ENCODE measurements at regions not wholly inside any gene's neighbourhood (a gene's known extent, or its start where the extent isn't known, plus 50 kb on each side); places are given as distances from the start of the nearest gene placed in this dataset.

DNA sequence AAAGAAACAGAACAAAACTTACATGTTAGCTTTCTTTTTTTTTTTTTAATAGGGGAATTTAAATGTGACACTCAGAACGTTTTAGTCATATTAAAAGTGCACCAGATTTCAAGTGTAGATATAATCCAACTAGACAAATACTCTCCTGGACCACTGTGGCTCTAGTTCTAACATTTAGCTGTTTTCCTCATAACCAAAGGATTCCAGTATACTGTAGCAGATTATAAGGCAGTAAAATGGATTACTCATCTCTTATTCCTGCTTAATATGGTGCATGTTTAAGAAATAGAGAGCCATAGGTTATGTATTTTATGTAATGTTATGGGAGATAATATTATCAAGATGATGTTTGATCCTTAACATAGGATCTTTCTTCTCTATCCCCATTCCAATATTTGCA lies 1339.5 kb upstream of the AGA start:
- no peak for DNase-seq (ENCODE audit: low read depth, low spot score)
- no peaks in the 10 kb centered on the region for H3K9me2 ChIP-seq (ENCODE audit: insufficient read depth)
- H3K36me3 ChIP-seq (ENCODE audit: control insufficient read depth in 1 of 2, insufficient read depth in 2 of 2, low read length in 2 of 2) = no peaks in the 10 kb centered on the region
- RAD21 ChIA-PET (ENCODE audit: low non-redundant PET in 1 of 2, low total read pairs in 2 of 2, uncharacterized antibody in 2 of 2, unreplicated experiment in 2 of 2) = no interaction called here
- H3K27me3 ChIP-seq (ENCODE audit: insufficient read depth, low read length) = no peaks in the 10 kb centered on the region
- POLR2A ChIA-PET = no interaction called here
- no peaks in the 10 kb centered on the region for H3K79me2 ChIP-seq (ENCODE audit: insufficient read depth, low read length)
- no peaks in the 10 kb centered on the region for H3K9me3 ChIP-seq (ENCODE audit: control insufficient read depth in 1 of 2, insufficient read depth in 1 of 2, low read depth in 1 of 2, low read length in 2 of 2)
- intact Hi-C loops (cut with micrococcal nuclease) = no loop called here
- H2AFZ ChIP-seq (ENCODE audit: low read depth, low read length, poor library complexity, severe bottlenecking) = no peak overlapping the region
- CTCF ChIA-PET = no interaction called here
- TF ChIP-seq SIN3A (IDR thresholded peaks at IDR 0.05; ENCODE audit: low read depth) = no peak
- TF ChIP-seq, protein P1, sequence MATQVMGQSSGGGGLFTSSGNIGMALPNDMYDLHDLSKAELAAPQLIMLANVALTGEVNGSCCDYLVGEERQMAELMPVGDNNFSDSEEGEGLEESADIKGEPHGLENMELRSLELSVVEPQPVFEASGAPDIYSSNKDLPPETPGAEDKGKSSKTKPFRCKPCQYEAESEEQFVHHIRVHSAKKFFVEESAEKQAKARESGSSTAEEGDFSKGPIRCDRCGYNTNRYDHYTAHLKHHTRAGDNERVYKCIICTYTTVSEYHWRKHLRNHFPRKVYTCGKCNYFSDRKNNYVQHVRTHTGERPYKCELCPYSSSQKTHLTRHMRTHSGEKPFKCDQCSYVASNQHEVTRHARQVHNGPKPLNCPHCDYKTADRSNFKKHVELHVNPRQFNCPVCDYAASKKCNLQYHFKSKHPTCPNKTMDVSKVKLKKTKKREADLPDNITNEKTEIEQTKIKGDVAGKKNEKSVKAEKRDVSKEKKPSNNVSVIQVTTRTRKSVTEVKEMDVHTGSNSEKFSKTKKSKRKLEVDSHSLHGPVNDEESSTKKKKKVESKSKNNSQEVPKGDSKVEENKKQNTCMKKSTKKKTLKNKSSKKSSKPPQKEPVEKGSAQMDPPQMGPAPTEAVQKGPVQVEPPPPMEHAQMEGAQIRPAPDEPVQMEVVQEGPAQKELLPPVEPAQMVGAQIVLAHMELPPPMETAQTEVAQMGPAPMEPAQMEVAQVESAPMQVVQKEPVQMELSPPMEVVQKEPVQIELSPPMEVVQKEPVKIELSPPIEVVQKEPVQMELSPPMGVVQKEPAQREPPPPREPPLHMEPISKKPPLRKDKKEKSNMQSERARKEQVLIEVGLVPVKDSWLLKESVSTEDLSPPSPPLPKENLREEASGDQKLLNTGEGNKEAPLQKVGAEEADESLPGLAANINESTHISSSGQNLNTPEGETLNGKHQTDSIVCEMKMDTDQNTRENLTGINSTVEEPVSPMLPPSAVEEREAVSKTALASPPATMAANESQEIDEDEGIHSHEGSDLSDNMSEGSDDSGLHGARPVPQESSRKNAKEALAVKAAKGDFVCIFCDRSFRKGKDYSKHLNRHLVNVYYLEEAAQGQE (IDR thresholded peaks at IDR 0.05; ENCODE audit: low read depth) = no peak
- TF ChIP-seq ELF1 (IDR thresholded peaks at IDR 0.05; ENCODE audit: borderline replicate concordance, low read depth) = no peak
- no peak for TF ChIP-seq POLR2A (IDR thresholded peaks at IDR 0.05; ENCODE audit: borderline replicate concordance, extremely low read depth, insufficient read depth, insufficient read length)
- TF ChIP-seq SRF (IDR thresholded peaks at IDR 0.05; ENCODE audit: low read depth) = no peak
- TF ChIP-seq RAD21 (IDR thresholded peaks at IDR 0.05; ENCODE audit: low read depth) = no peak
- TF ChIP-seq ZFX (IDR thresholded peaks at IDR 0.05) = no peak
- no peak for TF ChIP-seq CEBPB (IDR thresholded peaks at IDR 0.05; ENCODE audit: low read depth)
- TF ChIP-seq, protein P2, sequence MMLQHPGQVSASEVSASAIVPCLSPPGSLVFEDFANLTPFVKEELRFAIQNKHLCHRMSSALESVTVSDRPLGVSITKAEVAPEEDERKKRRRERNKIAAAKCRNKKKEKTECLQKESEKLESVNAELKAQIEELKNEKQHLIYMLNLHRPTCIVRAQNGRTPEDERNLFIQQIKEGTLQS (IDR thresholded peaks at IDR 0.05) = no peak
- no peak for TF ChIP-seq EZH2 (IDR thresholded peaks at IDR 0.05)
- no peak for TF ChIP-seq EGR1 (IDR thresholded peaks at IDR 0.05; ENCODE audit: low read depth)
- no peak for TF ChIP-seq CBX3 (IDR thresholded peaks at IDR 0.05; ENCODE audit: low read depth)
- TF ChIP-seq, protein P3, sequence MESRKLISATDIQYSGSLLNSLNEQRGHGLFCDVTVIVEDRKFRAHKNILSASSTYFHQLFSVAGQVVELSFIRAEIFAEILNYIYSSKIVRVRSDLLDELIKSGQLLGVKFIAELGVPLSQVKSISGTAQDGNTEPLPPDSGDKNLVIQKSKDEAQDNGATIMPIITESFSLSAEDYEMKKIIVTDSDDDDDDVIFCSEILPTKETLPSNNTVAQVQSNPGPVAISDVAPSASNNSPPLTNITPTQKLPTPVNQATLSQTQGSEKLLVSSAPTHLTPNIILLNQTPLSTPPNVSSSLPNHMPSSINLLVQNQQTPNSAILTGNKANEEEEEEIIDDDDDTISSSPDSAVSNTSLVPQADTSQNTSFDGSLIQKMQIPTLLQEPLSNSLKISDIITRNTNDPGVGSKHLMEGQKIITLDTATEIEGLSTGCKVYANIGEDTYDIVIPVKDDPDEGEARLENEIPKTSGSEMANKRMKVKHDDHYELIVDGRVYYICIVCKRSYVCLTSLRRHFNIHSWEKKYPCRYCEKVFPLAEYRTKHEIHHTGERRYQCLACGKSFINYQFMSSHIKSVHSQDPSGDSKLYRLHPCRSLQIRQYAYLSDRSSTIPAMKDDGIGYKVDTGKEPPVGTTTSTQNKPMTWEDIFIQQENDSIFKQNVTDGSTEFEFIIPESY (IDR thresholded peaks at IDR 0.05; ENCODE audit: extremely low read depth, insufficient replicate concordance, low read length) = no peak
- TF ChIP-seq, protein P4, sequence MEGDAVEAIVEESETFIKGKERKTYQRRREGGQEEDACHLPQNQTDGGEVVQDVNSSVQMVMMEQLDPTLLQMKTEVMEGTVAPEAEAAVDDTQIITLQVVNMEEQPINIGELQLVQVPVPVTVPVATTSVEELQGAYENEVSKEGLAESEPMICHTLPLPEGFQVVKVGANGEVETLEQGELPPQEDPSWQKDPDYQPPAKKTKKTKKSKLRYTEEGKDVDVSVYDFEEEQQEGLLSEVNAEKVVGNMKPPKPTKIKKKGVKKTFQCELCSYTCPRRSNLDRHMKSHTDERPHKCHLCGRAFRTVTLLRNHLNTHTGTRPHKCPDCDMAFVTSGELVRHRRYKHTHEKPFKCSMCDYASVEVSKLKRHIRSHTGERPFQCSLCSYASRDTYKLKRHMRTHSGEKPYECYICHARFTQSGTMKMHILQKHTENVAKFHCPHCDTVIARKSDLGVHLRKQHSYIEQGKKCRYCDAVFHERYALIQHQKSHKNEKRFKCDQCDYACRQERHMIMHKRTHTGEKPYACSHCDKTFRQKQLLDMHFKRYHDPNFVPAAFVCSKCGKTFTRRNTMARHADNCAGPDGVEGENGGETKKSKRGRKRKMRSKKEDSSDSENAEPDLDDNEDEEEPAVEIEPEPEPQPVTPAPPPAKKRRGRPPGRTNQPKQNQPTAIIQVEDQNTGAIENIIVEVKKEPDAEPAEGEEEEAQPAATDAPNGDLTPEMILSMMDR (IDR thresholded peaks at IDR 0.05 in 2 of 3, conservative IDR thresholded peaks at IDR 0.05 in 1 of 3; ENCODE audit: borderline replicate concordance in 1 of 3, insufficient read depth in 1 of 3, low read depth in 2 of 3, low read length in 2 of 3) = no peak
- H3K27ac ChIP-seq (ENCODE audit: low read depth, low read length) = no peak overlapping the region
- no peak overlapping the region for H3K9ac ChIP-seq (ENCODE audit: low read length)
- no peaks in the 10 kb centered on the region for H4K20me1 ChIP-seq (ENCODE audit: insufficient read depth)
- no peak overlapping the region for H3K4me2 ChIP-seq (ENCODE audit: low read length)
- no peaks in the 10 kb centered on the region for H3K4me1 ChIP-seq (ENCODE audit: control insufficient read depth in 1 of 2, insufficient read depth in 2 of 2, low read length in 2 of 2)
- H3K4me3 ChIP-seq (replicated peaks in 1 of 2; ENCODE audit: low read depth in 1 of 2, low read length in 2 of 2) = no peak overlapping the region
- BruUV-seq (replicated peaks) = no TSS peak
- no peak for ATAC-seq

Data from HCT116 (cell line).